ENCODE measurements at regions not wholly inside any gene's neighbourhood (a gene's known extent, or its start where the extent isn't known, plus 50 kb on each side); places are given as distances from the start of the nearest gene placed in this dataset.

DNA sequence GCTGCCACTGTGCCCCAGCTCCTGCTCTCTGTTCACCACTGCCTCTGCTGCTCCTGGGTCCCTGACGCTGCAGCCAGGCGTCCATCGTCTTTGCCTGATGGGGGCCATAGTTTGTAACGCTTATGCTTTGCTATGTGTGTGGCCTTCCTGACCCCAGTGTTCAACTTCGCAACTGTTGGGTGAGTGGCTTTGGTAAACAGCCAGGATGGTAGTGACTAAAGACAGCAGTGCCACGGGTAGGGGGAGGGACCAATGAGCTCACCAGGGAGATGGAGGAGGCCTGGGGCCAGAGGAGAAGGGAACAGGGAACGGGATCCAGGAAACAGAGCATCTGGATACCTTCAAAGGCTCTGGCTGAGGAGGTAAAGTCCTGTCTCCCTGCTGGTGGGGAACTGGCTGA lies 75.9 kb upstream of the ALDH1L1 start:
- intact Hi-C loops (cut with DNase I) = loop anchor here (10.0 kb wide), 1 partner anchor 121 kb away; no protein-coding TSS in a partner anchor

DNA sequence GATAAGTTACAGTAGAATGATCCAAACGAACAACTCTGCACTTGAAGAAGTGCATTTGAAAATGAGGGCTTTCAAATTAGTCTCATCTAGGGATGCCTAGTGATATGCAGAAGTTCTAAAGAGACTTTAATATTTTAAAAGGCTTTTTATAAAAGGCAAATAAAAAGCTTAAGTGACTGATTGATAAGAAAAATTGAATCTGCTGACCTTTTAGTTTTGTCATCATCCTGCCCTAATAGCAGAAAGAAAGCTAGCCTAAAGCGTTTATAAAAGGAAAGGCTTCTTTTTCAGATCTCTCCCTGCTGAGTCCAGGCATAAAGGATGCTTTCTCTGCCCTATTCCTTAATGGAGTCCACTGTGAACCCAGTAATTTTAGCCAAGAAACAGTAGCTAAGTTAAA lies 72.7 kb upstream of the ALDH1L1 start:
- no peak for DNase-seq (ENCODE audit: low spot score)
- intact Hi-C loops (cut with DNase I) = loop anchor here (10.0 kb wide), 1 partner anchor 118 kb away; no protein-coding TSS in a partner anchor
- no peaks in the 10 kb centered on the region for H3K27me3 ChIP-seq (replicated peaks; ENCODE audit: insufficient read depth)
- no peaks in the 10 kb centered on the region for H3K4me1 ChIP-seq (replicated peaks)
- WGBS = 80% methylated on average over 2 of the region's 2 CpGs
- H3K27ac ChIP-seq = no peak overlapping the region
- no peaks in the 10 kb centered on the region for H3K9me3 ChIP-seq
- H3K36me3 ChIP-seq = no peaks in the 10 kb centered on the region
- TF ChIP-seq POLR2AphosphoS5 (IDR thresholded peaks at IDR 0.05) = no peak
- no peak for TF ChIP-seq POLR2A (IDR thresholded peaks at IDR 0.05)
- TF ChIP-seq, protein P1, sequence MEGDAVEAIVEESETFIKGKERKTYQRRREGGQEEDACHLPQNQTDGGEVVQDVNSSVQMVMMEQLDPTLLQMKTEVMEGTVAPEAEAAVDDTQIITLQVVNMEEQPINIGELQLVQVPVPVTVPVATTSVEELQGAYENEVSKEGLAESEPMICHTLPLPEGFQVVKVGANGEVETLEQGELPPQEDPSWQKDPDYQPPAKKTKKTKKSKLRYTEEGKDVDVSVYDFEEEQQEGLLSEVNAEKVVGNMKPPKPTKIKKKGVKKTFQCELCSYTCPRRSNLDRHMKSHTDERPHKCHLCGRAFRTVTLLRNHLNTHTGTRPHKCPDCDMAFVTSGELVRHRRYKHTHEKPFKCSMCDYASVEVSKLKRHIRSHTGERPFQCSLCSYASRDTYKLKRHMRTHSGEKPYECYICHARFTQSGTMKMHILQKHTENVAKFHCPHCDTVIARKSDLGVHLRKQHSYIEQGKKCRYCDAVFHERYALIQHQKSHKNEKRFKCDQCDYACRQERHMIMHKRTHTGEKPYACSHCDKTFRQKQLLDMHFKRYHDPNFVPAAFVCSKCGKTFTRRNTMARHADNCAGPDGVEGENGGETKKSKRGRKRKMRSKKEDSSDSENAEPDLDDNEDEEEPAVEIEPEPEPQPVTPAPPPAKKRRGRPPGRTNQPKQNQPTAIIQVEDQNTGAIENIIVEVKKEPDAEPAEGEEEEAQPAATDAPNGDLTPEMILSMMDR (IDR thresholded peaks at IDR 0.05) = no peak
- no peak overlapping the region for H3K4me3 ChIP-seq

More for the DNA sequence above, 75.9 kb upstream of the ALDH1L1 start:
- DNase-seq (ENCODE audit: low spot score) = no peak
- no peaks in the 10 kb centered on the region for H3K36me3 ChIP-seq
- no peaks in the 10 kb centered on the region for H3K9me3 ChIP-seq
- TF ChIP-seq, protein P1 (IDR thresholded peaks at IDR 0.05) = no peak
- no peak for TF ChIP-seq POLR2AphosphoS5 (IDR thresholded peaks at IDR 0.05)
- H3K4me3 ChIP-seq = no peak overlapping the region
- no peaks in the 10 kb centered on the region for H3K4me1 ChIP-seq (replicated peaks)
- H3K27ac ChIP-seq = no peak overlapping the region
- 78% methylated on average over 7 of the region's 7 CpGs for WGBS
- H3K27me3 ChIP-seq (replicated peaks; ENCODE audit: insufficient read depth) = no peaks in the 10 kb centered on the region

DNA sequence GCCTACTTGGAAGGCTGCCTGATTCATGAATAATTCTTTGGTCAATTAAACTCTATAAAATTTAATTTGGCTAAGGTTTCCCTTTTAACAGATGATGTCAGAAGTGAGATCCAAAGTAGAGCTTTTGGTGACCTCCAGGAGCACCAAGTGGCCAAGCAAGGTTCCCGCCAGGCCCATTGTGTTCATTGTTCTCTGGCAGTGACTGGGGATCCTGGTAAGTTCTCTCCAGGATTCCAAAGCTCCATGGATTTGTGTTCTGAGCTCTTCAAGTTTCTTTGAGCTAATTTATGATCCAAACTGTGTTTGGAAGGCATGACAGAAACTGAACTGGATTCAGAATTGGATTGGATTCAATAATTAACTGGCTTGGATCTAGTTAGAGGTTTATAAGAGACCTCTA lies 72.0 kb upstream of the ALDH1L1 start:
- intact Hi-C loops (cut with DNase I) = loop anchor here (10.0 kb wide), 1 partner anchor 118 kb away; no protein-coding TSS in a partner anchor
- H3K27me3 ChIP-seq (replicated peaks; ENCODE audit: insufficient read depth) = no peaks in the 10 kb centered on the region
- no peak for DNase-seq (ENCODE audit: low spot score)
- H3K36me3 ChIP-seq = no peaks in the 10 kb centered on the region
- H3K9me3 ChIP-seq = no peaks in the 10 kb centered on the region
- H3K27ac ChIP-seq = no peak overlapping the region
- no peak overlapping the region for H3K4me3 ChIP-seq
- no peaks in the 10 kb centered on the region for H3K4me1 ChIP-seq (replicated peaks)
- TF ChIP-seq POLR2AphosphoS5 (IDR thresholded peaks at IDR 0.05) (no peak), POLR2A (IDR thresholded peaks at IDR 0.05) (no peak)
- TF ChIP-seq, protein P1 (IDR thresholded peaks at IDR 0.05) = no peak
- WGBS = 80% methylated on average over 1 of the region's 1 CpG

DNA sequence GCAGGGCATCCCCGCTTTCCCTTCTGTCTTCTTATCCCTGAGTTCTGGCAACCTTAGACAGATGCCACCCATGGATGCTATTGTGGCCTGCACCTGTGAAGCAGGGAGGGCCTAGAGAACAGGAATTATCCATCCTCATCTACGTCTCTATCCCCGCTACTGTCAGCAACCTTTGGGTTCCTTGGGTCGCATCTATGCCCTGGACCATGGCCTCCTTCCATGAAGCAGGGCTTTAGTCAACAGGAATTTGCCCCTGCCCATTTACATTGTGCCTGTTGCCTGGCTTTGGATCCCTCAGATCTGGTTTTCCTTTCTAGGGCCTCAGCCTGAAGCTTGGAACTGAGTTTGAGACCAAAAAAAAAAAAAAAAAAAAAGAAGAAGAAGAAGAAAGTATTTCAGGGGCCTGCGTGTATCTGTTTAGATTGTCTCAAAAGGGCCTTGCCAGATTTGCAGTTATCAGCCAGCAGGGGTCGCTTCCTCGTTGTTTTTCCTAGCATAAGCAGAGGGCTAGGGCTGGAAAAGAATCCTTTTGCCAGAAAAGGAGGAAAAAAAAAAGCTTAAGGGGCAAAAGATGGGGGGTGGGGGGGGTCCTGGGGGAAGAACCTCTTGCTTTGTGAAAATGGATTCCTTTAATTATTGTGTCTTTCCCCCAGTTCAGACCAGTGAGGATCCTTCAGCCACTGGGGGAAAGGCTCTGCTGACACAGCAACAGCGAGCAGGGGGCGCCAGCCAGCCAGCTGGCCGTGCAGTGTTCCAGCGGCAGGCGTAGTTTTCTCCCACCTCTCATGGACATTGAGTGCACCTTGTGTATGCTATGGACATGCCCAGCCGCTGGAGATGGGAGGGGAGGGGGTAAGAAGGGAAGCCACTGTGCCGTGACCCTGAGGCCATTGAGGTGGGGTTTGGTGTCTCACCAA lies 65.7 kb upstream of the ALDH1L1 start:
- no peak overlapping the region for H3K4me3 ChIP-seq
- TF ChIP-seq, protein P1 (IDR thresholded peaks at IDR 0.05) = peak in 3 of 4 experiments; percentile 22 to 55 (median 35)
- TF ChIP-seq POLR2AphosphoS5 (IDR thresholded peaks at IDR 0.05) = no peak
- TF ChIP-seq POLR2A (IDR thresholded peaks at IDR 0.05) = no peak
- H3K9me3 ChIP-seq = no peaks in the 10 kb centered on the region
- DNase-seq (ENCODE audit: low spot score) = peak; percentile 44
- intact Hi-C loops (cut with DNase I) = no loop called here
- WGBS = 65% methylated on average over 14 of the region's 14 CpGs
- H3K4me1 ChIP-seq (replicated peaks) = no peaks in the 10 kb centered on the region
- H3K27me3 ChIP-seq (replicated peaks; ENCODE audit: insufficient read depth) = no peaks in the 10 kb centered on the region
- H3K36me3 ChIP-seq = no peaks in the 10 kb centered on the region
- no peak overlapping the region for H3K27ac ChIP-seq
